DND-41 (cell line): ENCODE measurements at regions not wholly inside any gene's neighbourhood (a gene's known extent, or its start where the extent isn't known, plus 50 kb on each side); places are given as distances from the start of the nearest gene placed in this dataset.

ENCODE experiments used
- ATAC-seq: fragments of 200-7000 bp; cut with Tn5 transposase; 3 replicates; pipeline ENCODE4 v1.9.1; 2021; ENCODE audit warnings: low read depth; ENCODE audit not compliant: insufficient read depth
- DNase-seq: peaks from one replicate; pipeline ENCODE4 v3.0.0-alpha.2; 2020
- H2AFZ ChIP-seq: 2 replicates; pipeline ENCODE4 v1.6.0; 2012; ENCODE audit warnings: low read depth, low read length
- H3K27ac ChIP-seq: 2 replicates; pipeline ENCODE4 v1.5.1; 2012; ENCODE audit warnings: low read length, inconsistent platforms
- H3K27me3 ChIP-seq: fragments of 200-600 bp; sonication (generic); 2 replicates; pipeline ENCODE4 v1.6.0; 2012; ENCODE audit warnings: low read length, mild to moderate bottlenecking, inconsistent platforms; ENCODE audit not compliant: insufficient read depth, poor library complexity
- H3K36me3 ChIP-seq: 2 replicates; pipeline ENCODE4 v1.5.1; 2012; ENCODE audit warnings: low read length, inconsistent platforms; ENCODE audit not compliant: insufficient read depth
- H3K4me1 ChIP-seq: 2 replicates; pipeline ENCODE4 v1.5.1; 2012; ENCODE audit warnings: mild to moderate bottlenecking, low read length; ENCODE audit not compliant: insufficient read depth
- H3K4me2 ChIP-seq: 2 replicates; pipeline ENCODE4 v1.6.0; 2012; ENCODE audit warnings: mild to moderate bottlenecking, moderate library complexity, low read length, inconsistent platforms; ENCODE audit not compliant: insufficient read depth
- H3K4me3 ChIP-seq, 2 experiments: fragments of 200-600 bp in 1 of 2; shearing (Covaris generic) in 1 of 2; 2 replicates each; pipeline ENCODE4 v1.5.1; 2012 to 2016; ENCODE audit warnings: inconsistent platforms in 2 of 2, low read length in 2 of 2, mild to moderate bottlenecking in 2 of 2, low read depth in 1 of 2, moderate library complexity in 1 of 2
- H3K79me2 ChIP-seq: 2 replicates; pipeline ENCODE4 v1.6.0; 2012; ENCODE audit warnings: low read length, inconsistent platforms; ENCODE audit not compliant: insufficient read depth
- H3K9ac ChIP-seq: 2 replicates; pipeline ENCODE4 v1.6.0; 2012; ENCODE audit warnings: low read depth, mild to moderate bottlenecking, inconsistent platforms, low read length, moderate library complexity
- H3K9me3 ChIP-seq: 2 replicates; pipeline ENCODE4 v1.5.1; 2012; ENCODE audit warnings: low read length, moderate library complexity, mild to moderate bottlenecking, inconsistent platforms; ENCODE audit not compliant: insufficient read depth, severe bottlenecking
- H4K20me1 ChIP-seq: 2 replicates; pipeline ENCODE4 v1.6.0; 2012; ENCODE audit warnings: low read length; ENCODE audit not compliant: insufficient read depth
- EZH2 ChIP-seq: IDR thresholded peaks from 3 replicates; pipeline ENCODE4 v1.6.1; 2012; ENCODE audit warnings: borderline replicate concordance, low read depth, mild to moderate bottlenecking, moderate library complexity, low read length, inconsistent platforms; ENCODE audit not compliant: severe bottlenecking
- TF ChIP-seq, protein P1 (sequence below): IDR thresholded peaks from 2 replicates; pipeline ENCODE4 v1.5.1; 2012; ENCODE audit warnings: borderline replicate concordance, low read length, moderate library complexity, mild to moderate bottlenecking; ENCODE audit not compliant: poor library complexity, severe bottlenecking; ENCODE audit errors: extremely low read depth

DNA sequence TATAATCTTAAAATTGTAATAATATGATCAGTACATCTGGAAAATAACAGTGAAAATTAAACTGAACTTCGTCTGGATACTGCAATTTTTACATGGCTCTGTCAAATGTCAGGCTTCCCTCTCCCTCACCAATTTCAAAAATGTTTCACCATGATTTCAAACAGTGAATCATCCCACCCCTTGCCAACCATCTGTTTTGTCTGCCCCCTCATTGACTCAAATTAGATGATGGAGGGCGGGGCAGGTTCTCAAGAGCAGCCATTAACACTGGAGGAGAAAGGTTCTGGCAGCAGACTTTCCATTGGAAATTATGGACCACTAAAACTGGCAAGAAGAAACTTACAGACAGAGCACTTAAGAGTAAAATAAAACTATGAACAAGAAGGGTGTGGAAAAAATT is 1195.7 kb upstream of the ZEB2 start:
- H3K27me3 ChIP-seq, result no peaks in the 10 kb centered on the region
- no peaks in the 10 kb centered on the region for H3K79me2 ChIP-seq
- H3K4me1 ChIP-seq, result no peaks in the 10 kb centered on the region
- ATAC-seq, result no peak
- no peaks in the 10 kb centered on the region for H3K36me3 ChIP-seq
- no peak overlapping the region for H3K9ac ChIP-seq
- H4K20me1 ChIP-seq, result no peaks in the 10 kb centered on the region
- H2AFZ ChIP-seq, result no peak overlapping the region
- H3K27ac ChIP-seq, result no peak overlapping the region
- H3K4me3 ChIP-seq, result no peak overlapping the region
- TF ChIP-seq, protein P1, sequence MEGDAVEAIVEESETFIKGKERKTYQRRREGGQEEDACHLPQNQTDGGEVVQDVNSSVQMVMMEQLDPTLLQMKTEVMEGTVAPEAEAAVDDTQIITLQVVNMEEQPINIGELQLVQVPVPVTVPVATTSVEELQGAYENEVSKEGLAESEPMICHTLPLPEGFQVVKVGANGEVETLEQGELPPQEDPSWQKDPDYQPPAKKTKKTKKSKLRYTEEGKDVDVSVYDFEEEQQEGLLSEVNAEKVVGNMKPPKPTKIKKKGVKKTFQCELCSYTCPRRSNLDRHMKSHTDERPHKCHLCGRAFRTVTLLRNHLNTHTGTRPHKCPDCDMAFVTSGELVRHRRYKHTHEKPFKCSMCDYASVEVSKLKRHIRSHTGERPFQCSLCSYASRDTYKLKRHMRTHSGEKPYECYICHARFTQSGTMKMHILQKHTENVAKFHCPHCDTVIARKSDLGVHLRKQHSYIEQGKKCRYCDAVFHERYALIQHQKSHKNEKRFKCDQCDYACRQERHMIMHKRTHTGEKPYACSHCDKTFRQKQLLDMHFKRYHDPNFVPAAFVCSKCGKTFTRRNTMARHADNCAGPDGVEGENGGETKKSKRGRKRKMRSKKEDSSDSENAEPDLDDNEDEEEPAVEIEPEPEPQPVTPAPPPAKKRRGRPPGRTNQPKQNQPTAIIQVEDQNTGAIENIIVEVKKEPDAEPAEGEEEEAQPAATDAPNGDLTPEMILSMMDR, result no peak
- TF ChIP-seq EZH2, result no peak
- no peak for DNase-seq
- peaks cover 2% of the 10 kb centered on the region for H3K9me3 ChIP-seq
- H3K4me2 ChIP-seq, result no peak overlapping the region

DNA sequence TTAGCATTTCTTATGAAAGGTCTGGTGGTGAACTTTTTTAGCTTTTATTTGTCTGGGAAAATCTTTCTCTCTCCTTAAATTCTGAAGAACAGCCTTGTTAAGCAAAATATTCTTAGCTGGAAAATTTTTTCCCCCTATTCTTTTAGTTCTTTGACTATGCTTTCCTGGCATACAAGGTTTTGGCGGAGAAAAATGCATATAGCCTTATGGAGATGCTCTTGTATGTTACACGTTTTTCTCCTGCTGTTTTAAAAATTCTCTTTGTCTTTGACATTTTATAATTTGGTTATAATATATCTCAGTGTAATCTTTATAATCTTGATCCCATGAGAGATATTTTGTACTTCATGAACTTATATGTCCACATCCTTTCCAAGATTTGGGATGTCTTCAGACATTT is 1190.4 kb upstream of the ZEB2 start:
- Histone ChIP-seq H3K27me3 (no peaks in the 10 kb centered on the region), H3K9ac (no peak overlapping the region), H3K79me2 (no peaks in the 10 kb centered on the region), H3K4me3 (no peak overlapping the region), H3K9me3 (peaks cover 10% of the 10 kb centered on the region), H3K4me2 (no peak overlapping the region), H3K4me1 (no peaks in the 10 kb centered on the region), H3K27ac (no peak overlapping the region), H2AFZ (no peak overlapping the region), H3K36me3 (no peaks in the 10 kb centered on the region), H4K20me1 (no peaks in the 10 kb centered on the region)
- no peak for ATAC-seq
- no peak for DNase-seq
- TF ChIP-seq, protein P1, result no peak
- no peak for TF ChIP-seq EZH2

DNA sequence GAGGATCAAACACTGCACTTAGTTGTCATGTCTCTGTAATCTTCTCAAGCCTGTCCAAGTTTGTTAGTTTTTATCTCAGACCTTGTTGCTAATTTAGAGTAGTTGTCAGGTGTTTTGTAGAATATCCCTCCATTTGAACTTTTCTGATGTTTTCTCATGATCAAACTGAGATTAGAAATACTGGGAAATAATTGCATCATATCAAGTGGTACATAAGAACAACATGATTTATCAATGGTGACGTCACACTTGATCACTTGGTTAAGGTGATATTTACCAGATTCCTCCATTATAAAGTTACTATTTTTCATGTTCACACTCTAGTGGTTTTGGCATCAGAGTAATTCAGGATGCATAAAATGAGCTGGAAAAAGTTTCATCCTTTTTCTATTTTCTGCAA is 1182.4 kb upstream of the ZEB2 start:
- no peaks in the 10 kb centered on the region for H3K4me1 ChIP-seq
- H2AFZ ChIP-seq, result no peak overlapping the region
- no peaks in the 10 kb centered on the region for H3K36me3 ChIP-seq
- H3K79me2 ChIP-seq, result no peaks in the 10 kb centered on the region
- no peak for ATAC-seq
- H3K4me3 ChIP-seq, result no peak overlapping the region
- no peaks in the 10 kb centered on the region for H3K27me3 ChIP-seq
- H3K27ac ChIP-seq, result no peak overlapping the region
- peaks cover 14% of the 10 kb centered on the region for H3K9me3 ChIP-seq
- no peak for DNase-seq
- H3K9ac ChIP-seq, result no peak overlapping the region
- H3K4me2 ChIP-seq, result no peak overlapping the region
- TF ChIP-seq, protein P1, result no peak
- TF ChIP-seq EZH2, result no peak
- no peaks in the 10 kb centered on the region for H4K20me1 ChIP-seq

DNA sequence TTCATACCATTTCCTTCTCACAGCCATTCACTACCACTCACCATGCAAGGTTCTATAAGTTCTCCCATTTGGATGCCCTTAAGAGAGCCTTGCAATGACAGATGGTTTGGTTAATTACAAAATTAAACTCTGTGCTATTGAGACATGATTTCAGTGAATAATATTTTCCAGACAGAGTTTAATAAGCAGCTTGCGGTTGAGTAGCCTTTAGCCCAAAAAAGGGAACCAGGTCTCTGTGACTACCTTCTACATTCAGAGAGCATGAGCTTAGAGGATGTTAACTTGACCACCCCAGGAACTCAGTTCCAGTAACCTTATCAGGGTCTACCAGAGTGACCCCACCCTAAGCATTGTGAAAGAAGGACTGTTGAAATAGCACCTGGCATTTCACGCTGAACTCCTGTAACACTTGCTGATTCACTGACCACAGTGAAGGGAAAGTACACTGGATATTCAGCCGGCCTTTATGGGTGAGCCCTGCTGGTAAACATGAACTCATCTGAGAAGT is 1173.1 kb upstream of the ZEB2 start:
- DNase-seq, result no peak
- Histone ChIP-seq H3K4me1 (no peaks in the 10 kb centered on the region), H3K9me3 (no peaks in the 10 kb centered on the region), H4K20me1 (no peaks in the 10 kb centered on the region), H3K27ac (no peak overlapping the region), H3K79me2 (no peaks in the 10 kb centered on the region), H3K4me2 (no peak overlapping the region), H3K27me3 (no peaks in the 10 kb centered on the region), H3K36me3 (no peaks in the 10 kb centered on the region), H3K9ac (no peak overlapping the region), H2AFZ (0 out of 2 replicates have a peak overlapping the region, but pooled peaks have one; percentile 17), H3K4me3 (no peak overlapping the region)
- ATAC-seq, result no peak
- TF ChIP-seq, protein P1, result no peak
- TF ChIP-seq EZH2, result no peak
